NCI-H1694 treated with DMSO at 0.1 percent for 48 hours (cell line): ENCODE measurements at regions not wholly inside any gene's neighbourhood (a gene's known extent, or its start where the extent isn't known, plus 50 kb on each side); places are given as distances from the start of the nearest gene placed in this dataset.
"Not testable (repeated sequence)": the region's sequence is repeated elsewhere in the genome, so short reads cannot be mapped to it uniquely, and the experiment has no call there.

Experiments used
- DNase-seq: peaks from one replicate; lab custom pipeline; 2025; lab: John Stamatoyannopoulos, UW

DNA sequence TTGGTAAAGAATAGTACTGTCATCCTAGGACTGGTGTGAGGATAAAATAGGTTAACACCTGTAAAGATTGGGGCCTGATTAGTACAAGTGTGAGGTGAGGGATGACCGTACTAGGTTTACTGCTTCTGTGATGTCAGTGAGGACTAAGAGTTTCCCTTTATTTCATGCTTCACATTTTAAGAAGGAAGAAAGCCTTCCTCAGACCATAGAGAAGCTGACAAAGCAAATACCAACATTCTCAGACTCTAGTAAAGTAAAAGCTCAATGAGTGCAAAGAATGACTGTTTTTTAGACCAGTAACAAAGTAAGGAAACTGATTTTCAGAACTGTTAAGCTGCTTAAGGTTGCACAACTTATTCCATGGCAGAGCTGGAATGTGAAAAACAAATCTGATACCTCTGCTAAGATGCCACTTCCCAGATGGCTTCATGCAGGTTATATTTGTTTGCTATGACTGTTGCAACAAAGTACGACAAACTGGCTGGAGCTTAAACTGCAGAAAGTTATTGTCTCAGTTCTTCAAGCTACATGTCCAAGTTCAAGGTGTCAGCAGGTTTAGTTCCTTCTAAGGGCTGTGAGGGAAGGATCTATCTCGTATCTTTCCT lies 354.9 kb downstream of the RSL24D1 start:
- no peak for DNase-seq

- no peak for DNase-seq
Observed at GRCh38 chr15:54840621-54841398, 355.9 kb downstream of the RSL24D1 start.

- no peak for DNase-seq
Observed at GRCh38 chr15:54839379-54839778, 357.4 kb downstream of the RSL24D1 start.

GRCh38 chr15:54836052-54836795 lies 360.5 kb downstream of the RSL24D1 start:
- DNase-seq, result no peak

DNA sequence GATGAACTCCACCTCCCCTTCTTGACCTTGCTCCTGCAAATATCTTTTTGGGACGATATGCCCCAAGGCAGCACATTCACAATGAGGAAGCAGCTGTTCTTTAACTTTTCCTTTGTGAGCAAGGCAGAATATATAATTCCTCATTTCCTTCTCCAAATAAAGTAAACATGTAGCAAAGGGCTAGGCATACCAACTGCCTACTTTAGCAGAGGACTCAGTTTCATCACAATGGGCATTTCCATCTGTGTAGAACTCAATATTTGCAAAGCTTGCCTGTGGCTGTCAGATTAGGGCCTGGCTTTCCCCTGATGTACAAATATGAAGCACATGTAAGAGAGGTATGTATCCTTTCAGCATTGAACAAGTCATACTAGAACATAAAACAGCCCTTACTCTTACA lies 366.9 kb downstream of the RSL24D1 start:
- no peak for DNase-seq

DNA sequence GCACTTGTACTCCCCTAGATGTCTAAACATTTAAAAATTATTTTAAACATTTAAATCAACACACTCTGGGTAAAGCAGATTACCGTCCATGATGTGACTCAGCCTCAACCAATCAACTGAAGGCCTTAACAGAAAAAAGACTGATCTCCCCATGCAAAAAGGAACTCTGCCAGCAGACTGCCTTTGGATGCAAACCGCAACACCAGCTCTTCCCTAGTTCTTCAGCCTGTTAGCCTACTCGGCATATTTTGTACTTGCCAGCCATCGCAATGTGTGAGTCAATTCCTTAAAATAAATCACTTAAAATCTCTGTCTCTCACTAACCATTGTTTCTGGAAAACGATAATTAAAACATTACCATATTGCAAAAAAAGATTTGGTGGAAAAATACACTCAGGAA lies 375.9 kb downstream of the RSL24D1 start:
- no peak for DNase-seq

DNA sequence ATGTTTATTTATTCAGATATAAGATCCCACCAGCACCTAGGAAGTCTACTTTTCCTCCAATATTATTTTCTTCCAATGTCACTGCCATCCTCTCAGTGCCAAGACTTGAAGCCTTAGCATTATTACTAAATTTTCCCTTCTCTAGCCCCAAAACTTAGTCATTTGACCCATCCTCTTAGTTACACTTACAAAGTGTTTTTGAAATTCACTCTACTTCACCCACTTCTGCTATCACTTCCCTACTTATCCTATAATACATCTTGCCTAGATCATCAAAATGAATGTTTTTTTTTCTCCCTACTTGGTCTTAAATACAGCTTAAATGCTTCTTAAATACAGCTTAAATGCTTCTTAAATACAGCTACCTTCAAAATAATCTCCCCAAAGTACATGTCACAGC lies 376.6 kb downstream of the RSL24D1 start:
- no peak for DNase-seq

- no peak for DNase-seq
Observed at GRCh38 chr15:54816401-54816800, 380.3 kb downstream of the RSL24D1 start.

DNA sequence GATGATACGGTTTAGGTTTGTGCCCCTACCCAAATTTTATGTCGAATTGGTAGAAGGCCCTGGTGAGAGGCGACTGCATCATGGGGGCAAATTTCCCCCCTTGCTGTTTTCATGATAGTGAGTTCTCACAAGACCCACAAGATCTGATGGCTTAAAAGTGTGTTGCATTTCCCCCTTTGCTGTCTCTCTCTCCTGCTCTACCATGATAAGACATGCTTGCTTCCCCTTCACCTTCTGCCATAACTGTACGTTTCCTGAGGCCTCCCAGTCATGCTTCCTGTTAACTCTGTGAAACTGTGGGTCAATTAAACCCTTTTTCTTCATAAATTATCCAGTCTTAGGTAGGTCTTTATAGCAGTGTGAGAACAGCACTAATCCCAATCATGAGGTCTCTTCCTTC lies 381.2 kb downstream of the RSL24D1 start:
- no peak for DNase-seq

DNA sequence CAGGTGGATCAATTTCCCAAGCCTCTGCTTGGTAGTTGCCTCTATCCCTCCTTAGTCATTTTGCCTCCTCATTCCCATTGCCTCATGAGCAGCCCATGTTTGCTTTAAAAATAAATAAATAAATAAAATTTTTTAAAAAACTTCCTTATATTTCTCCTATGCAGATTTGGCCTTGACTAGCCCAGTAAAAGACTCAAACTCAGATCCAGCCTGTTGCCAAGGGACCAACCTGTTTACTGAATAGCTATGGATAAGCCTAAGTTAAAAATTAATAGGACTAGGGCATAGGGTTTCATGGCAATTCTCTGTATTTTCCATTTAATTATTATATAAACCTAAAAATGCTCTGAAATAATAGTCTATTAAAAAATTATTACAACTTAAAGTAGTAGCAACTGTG lies 384.4 kb downstream of the RSL24D1 start:
- DNase-seq, result no peak

DNA sequence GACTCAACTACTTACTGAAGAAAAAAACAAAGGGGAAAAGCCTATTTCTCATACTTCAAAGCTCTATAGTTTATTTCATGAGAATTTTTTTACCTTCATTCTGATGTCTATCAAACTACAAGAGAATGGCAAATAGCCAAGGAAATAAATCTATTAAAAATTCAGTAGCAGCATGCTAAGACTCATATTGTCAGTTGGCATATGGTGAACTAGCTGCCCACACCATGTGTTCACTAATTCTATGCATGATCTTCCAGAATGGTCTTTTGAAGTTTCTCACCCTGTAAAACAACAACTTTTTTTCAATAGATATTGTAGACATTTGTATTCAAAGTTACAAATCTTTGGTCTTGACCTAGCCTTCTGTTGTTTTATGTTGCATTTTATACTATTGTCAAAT lies 386.2 kb downstream of the RSL24D1 start:
- DNase-seq, result no peak

- DNase-seq, result no peak
Observed at GRCh38 chr15:54810031-54810430, 386.7 kb downstream of the RSL24D1 start.

DNA sequence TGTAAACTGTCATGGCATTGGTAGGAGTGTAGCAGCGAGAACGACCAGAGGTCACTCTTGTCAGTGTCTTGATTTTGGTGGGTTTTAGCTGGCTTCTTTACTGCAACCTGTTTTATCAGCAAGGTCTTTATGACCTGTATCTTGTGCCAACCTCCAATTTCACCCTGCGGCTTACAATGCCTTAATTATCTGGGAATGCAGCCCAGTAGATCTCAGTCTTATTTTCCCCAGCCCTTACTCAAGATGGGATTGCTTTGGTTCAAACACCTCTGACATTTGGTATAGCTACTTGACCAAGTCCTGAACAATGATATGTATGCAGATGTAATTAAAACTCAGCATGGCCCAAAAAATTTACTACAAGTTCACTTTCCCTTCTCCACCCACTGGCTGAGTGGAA lies 388.4 kb downstream of the RSL24D1 start:
- no peak for DNase-seq

GRCh38 chr15:54803987-54804386 lies 392.8 kb downstream of the RSL24D1 start:
- no peak for DNase-seq

DNA sequence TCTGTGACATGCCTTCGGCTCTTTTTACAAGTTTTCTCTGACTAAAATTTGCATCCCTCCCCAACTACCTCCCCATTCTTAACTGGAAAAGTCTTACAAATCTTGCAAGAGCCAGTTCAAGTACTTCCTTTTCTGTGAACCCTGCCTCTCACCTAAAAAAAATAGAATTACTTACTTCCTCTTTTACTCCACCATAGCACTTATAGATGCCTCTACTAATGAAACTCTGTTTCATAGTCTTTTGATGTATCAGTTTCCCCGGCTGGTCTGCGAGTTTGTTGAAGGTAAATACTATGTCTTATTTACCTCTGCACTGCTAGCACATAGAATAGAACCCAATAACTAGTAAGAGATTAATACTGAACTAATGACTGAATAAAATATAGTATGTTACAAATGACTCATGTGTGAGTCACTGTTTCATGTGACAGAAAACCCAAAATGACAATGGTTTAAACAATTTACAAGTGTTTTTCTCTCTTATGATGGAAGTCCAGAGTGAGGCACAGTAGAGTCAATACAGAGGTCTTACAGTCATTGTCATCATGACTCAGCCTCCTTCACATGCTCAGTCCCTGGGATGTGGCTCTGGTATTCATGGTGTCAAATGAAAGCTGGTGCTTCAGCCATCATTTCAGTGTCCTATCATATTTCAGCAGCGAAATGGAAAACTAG lies 393.5 kb downstream of the RSL24D1 start:
- peak; percentile 4 for DNase-seq

DNA sequence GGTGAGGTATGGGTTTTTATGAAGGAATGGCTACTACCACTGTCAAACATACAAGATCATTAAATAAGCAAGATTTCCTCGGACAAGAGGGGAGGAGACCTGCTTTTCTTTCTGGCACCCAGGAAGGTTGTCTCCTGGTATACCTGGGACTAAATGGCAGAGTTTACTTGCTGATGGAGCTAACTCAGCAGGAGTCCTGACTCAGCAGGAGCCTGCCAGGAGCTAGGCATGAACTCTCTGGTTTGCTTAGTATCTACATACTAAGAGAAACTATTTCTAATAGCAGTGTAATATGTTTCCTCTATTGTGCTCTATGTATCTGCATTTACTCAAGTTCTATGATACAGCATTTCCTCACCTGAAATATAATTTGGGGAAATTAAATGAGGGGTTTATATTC lies 404.2 kb downstream of the RSL24D1 start:
- no peak for DNase-seq

DNA sequence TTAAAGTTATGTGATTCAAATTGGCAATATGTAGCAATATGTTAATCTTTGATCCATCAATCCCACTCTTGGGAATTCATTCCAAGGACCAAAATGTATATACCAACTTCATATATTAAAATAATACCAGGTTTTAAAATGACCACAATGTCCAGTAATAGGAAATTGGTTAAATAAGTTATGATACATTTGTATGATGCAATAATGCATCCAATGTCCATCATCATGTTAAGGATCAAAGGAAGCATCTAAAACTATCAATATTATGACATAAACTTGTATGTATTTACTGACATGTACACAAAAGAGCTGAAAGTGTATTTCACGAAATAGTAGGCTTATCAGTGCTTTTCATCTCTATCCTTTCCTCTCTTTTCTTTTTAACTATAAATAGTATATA lies 406.0 kb downstream of the RSL24D1 start:
- DNase-seq, result no peak

GRCh38 chr15:54789376-54789775 lies 407.4 kb downstream of the RSL24D1 start:
- DNase-seq, result no peak

- not testable (repeated sequence) for DNase-seq
Observed at GRCh38 chr15:54781220-54781619, 415.5 kb downstream of the RSL24D1 start.

GRCh38 chr15:54779271-54779670 lies 417.5 kb downstream of the RSL24D1 start:
- no peak for DNase-seq

DNA sequence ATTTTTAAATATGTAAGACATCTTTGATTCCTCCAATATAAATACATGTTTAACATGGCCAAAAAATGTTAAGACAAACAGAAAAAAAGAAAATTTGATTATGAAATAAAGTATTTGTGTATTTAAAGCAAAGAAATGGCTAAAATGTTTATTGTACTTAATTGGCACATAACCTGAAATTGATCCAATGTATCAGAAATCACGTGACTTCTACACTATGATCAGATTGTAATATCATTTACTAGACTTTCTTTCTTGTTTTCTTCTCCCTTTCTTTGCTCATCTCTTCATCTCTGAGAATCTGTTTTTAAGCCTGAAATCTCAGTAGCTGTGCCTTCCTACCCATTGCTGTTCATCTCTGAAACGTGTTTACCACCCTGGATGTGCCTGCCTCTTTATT lies 420.3 kb downstream of the RSL24D1 start:
- no peak for DNase-seq

DNA sequence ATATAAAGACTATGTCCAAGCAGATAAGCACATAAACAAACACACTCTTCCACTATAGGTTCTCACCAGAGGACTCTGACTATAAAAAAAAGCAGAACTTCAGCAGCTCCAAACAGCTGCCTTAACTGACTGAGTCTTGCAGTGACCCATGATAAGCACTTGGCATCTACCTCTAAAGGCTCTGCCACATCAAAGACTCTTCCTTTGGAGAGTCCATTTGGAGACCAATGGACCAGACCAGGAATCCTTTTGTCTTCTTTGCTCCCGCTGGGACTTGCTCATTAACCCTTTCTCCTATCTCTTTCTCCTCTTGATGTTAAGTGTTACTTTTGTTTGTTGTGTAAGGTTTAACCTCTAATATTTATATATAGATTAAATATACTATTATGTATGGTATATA lies 424.1 kb downstream of the RSL24D1 start:
- DNase-seq, result no peak

DNA sequence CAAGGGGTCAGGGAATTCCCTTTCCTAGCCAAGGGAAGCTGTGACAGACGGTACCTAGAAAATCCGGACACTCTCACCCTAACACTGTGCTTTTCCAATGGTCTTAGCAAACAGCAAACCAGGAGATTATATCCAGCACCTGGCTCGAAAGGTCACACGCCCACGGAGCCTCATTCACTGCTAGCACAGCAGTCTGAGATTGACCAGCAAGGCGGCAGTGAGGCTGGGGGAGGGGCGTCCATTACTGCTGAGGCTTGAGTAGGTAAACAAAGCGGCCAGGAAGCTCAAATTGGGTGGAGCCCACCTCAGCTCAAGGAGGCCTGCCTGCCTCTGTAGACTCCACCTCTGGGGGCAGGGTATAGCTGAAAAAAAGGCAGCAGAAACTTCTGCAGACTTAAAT lies 447.3 kb downstream of the RSL24D1 start:
- DNase-seq, result not testable (repeated sequence)
